Hepatocyte (in vitro differentiated cells): ENCODE measurements at regions not wholly inside any gene's neighbourhood (a gene's known extent, or its start where the extent isn't known, plus 50 kb on each side); places are given as distances from the start of the nearest gene placed in this dataset.

Source experiments
- EZH2phosphoT487 ChIP-seq: fragments of 200-600 bp; sonication (generic); IDR thresholded peaks from one replicate; pipeline ENCODE4 v1.6.1; 2018; ENCODE audit warnings: antibody characterized with exemption, mild to moderate bottlenecking, low read depth, moderate library complexity; ENCODE audit not compliant: unreplicated experiment, severe bottlenecking
- TF ChIP-seq, protein P1 (sequence below): fragments of 200-600 bp; sonication (generic); IDR thresholded peaks from 2 replicates; pipeline ENCODE4 v1.5.1; 2016; ENCODE audit warnings: antibody characterized with exemption, mild to moderate bottlenecking; ENCODE audit not compliant: poor library complexity

DNA sequence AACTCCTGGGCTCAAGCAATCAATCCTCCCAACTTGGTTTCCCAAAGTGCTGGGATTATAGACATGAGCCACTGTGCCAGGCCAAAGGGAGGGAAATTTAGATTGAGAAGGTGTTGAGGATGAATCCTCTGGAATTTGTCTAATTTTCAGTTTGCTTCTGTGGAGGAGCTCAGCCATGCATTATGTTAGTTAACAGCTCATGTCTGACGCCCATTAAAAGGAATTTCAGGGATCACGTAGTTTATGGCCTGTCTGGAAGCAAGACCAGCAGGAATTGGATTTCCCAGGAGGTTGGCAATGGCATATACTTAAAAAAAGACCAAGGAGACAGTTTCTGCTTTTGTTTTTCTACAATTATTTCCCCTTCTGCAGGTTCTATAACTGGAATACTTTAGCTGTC is 165.7 kb downstream of the OTUD1 start:
- TF ChIP-seq, protein P1, sequence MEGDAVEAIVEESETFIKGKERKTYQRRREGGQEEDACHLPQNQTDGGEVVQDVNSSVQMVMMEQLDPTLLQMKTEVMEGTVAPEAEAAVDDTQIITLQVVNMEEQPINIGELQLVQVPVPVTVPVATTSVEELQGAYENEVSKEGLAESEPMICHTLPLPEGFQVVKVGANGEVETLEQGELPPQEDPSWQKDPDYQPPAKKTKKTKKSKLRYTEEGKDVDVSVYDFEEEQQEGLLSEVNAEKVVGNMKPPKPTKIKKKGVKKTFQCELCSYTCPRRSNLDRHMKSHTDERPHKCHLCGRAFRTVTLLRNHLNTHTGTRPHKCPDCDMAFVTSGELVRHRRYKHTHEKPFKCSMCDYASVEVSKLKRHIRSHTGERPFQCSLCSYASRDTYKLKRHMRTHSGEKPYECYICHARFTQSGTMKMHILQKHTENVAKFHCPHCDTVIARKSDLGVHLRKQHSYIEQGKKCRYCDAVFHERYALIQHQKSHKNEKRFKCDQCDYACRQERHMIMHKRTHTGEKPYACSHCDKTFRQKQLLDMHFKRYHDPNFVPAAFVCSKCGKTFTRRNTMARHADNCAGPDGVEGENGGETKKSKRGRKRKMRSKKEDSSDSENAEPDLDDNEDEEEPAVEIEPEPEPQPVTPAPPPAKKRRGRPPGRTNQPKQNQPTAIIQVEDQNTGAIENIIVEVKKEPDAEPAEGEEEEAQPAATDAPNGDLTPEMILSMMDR, result no peak
- no peak for TF ChIP-seq EZH2phosphoT487
